ENCODE measurements at regions not wholly inside any gene's neighbourhood (a gene's known extent, or its start where the extent isn't known, plus 50 kb on each side); places are given as distances from the start of the nearest gene placed in this dataset.

GRCh38 chr5:168168978-168169698 is 122.3 kb upstream of the WWC1 start:
- no peaks in the 10 kb centered on the region for H3K27me3 ChIP-seq
- TF ChIP-seq CTCF (IDR thresholded peaks at IDR 0.05): no peak
- no peaks in the 10 kb centered on the region for H3K9me3 ChIP-seq
- H3K4me3 ChIP-seq: no peak overlapping the region
- peaks cover 1 to 12% (median 9%) of the 10 kb centered on the region in 3 donors for H3K4me1 ChIP-seq
- FAIRE-seq: no peak
- H3K36me3 ChIP-seq: no peaks in the 10 kb centered on the region
- H3K27ac ChIP-seq: no peak overlapping the region
- intact Hi-C loops (cut with DNase I): no loop called here
- 65 to 69% methylated on average over 13 of the region's 13 CpGs for WGBS, 2 donors
- no peak for DNase-seq
- ATAC-seq: peak in 1 of 4 donors; percentile 52

GRCh38 chr5:168169791-168170190 is 121.7 kb upstream of the WWC1 start:
- H3K36me3 ChIP-seq: no peaks in the 10 kb centered on the region
- FAIRE-seq: no peak

GRCh38 chr5:168171901-168172759 is 119.3 kb upstream of the WWC1 start:
- Histone ChIP-seq H3K27me3 (no peaks in the 10 kb centered on the region), H3K9me3 (no peaks in the 10 kb centered on the region), H3K4me1 (no peaks in the 10 kb centered on the region), H3K27ac (no peak overlapping the region), H3K36me3 (no peaks in the 10 kb centered on the region), H3K4me3 (no peak overlapping the region)
- no peak for DNase-seq
- FAIRE-seq: no peak
- 74 to 83% methylated on average over 15 of the region's 15 CpGs for WGBS, 2 donors
- ATAC-seq: no peak
- TF ChIP-seq CTCF (IDR thresholded peaks at IDR 0.05): no peak
- intact Hi-C loops (cut with DNase I): no loop called here

More at GRCh38 chr5:168169791-168170190, 121.7 kb upstream of the WWC1 start:
- peaks cover 0 to 5% (median 3%) of the 10 kb centered on the region in 3 donors for H3K4me1 ChIP-seq
- H3K27ac ChIP-seq: no peak overlapping the region
- intact Hi-C loops (cut with DNase I): no loop called here
- ATAC-seq: no peak
- no peak overlapping the region for H3K4me3 ChIP-seq
- no peak for TF ChIP-seq CTCF (IDR thresholded peaks at IDR 0.05)
- no peaks in the 10 kb centered on the region for H3K9me3 ChIP-seq
- no peaks in the 10 kb centered on the region for H3K27me3 ChIP-seq
- DNase-seq: no peak

GRCh38 chr5:168172760-168173223 is 118.7 kb upstream of the WWC1 start:
- no peak for ATAC-seq
- FAIRE-seq: no peak
- H3K4me3 ChIP-seq: no peak overlapping the region
- H3K27ac ChIP-seq: no peak overlapping the region
- no peaks in the 10 kb centered on the region for H3K27me3 ChIP-seq
- H3K36me3 ChIP-seq: no peaks in the 10 kb centered on the region
- 67 to 76% methylated on average over 2 of the region's 2 CpGs for WGBS, 2 donors
- TF ChIP-seq CTCF (IDR thresholded peaks at IDR 0.05): no peak
- no peak for DNase-seq
- H3K4me1 ChIP-seq: no peaks in the 10 kb centered on the region
- intact Hi-C loops (cut with DNase I): no loop called here
- no peaks in the 10 kb centered on the region for H3K9me3 ChIP-seq

Measured in pancreas (tissue), 10 donors.